HG03571 (cell line): ENCODE measurements at regions not wholly inside any gene's neighbourhood (a gene's known extent, or its start where the extent isn't known, plus 50 kb on each side); places are given as distances from the start of the nearest gene placed in this dataset.
"Not testable (repeated sequence)": the region's sequence is repeated elsewhere in the genome, so short reads cannot be mapped to it uniquely, and the experiment has no call there.

ENCODE experiments used
- ATAC-seq: cut with Tn5 transposase; IDR thresholded peaks from one replicate; pipeline ENCODE4 v1.9.1; 2021; ENCODE audit not compliant: unreplicated experiment

GRCh38 chr1:232422098-232422497 lies 207.8 kb downstream of the SIPA1L2 start:
- ATAC-seq = no peak

- no peak for ATAC-seq
Observed at GRCh38 chr1:232421143-232421796, 208.7 kb downstream of the SIPA1L2 start.

- ATAC-seq = no peak
Observed at GRCh38 chr1:232417636-232418248, 212.2 kb downstream of the SIPA1L2 start.

- no peak for ATAC-seq
Observed at GRCh38 chr1:232416026-232416568, 213.8 kb downstream of the SIPA1L2 start.

- ATAC-seq = not testable (repeated sequence)
Observed at GRCh38 chr1:232415481-232415880, 214.5 kb downstream of the SIPA1L2 start.

GRCh38 chr1:232414100-232414499 lies 215.8 kb downstream of the SIPA1L2 start:
- ATAC-seq = no peak

GRCh38 chr1:232413674-232414073 lies 216.3 kb downstream of the SIPA1L2 start:
- no peak for ATAC-seq

- no peak for ATAC-seq
Observed at GRCh38 chr1:232409584-232409983, 220.3 kb downstream of the SIPA1L2 start.

GRCh38 chr1:232407120-232407519 lies 222.8 kb downstream of the SIPA1L2 start:
- no peak for ATAC-seq

GRCh38 chr1:232405781-232406180 lies 224.2 kb downstream of the SIPA1L2 start:
- ATAC-seq = no peak

- no peak for ATAC-seq
Observed at GRCh38 chr1:232404981-232405731, 224.8 kb downstream of the SIPA1L2 start.

GRCh38 chr1:232404227-232404626 lies 225.7 kb downstream of the SIPA1L2 start:
- ATAC-seq = no peak

GRCh38 chr1:232403017-232403714 lies 226.8 kb downstream of the SIPA1L2 start:
- no peak for ATAC-seq

- ATAC-seq = no peak
Observed at GRCh38 chr1:232398823-232399222, 231.1 kb downstream of the SIPA1L2 start.

GRCh38 chr1:232393444-232394146 lies 236.3 kb downstream of the SIPA1L2 start:
- ATAC-seq = no peak

GRCh38 chr1:232393010-232393409 lies 236.9 kb downstream of the SIPA1L2 start:
- ATAC-seq = no peak

- no peak for ATAC-seq
Observed at GRCh38 chr1:232390590-232390989, 239.3 kb downstream of the SIPA1L2 start.

- ATAC-seq = no peak
Observed at GRCh38 chr1:232389744-232390143, 240.2 kb downstream of the SIPA1L2 start.

GRCh38 chr1:232388363-232388762 lies 241.6 kb downstream of the SIPA1L2 start:
- ATAC-seq = no peak

GRCh38 chr1:232386721-232387510 lies 243.0 kb downstream of the SIPA1L2 start:
- ATAC-seq = no peak
